ENCODE measurements at regions not wholly inside any gene's neighbourhood (a gene's known extent, or its start where the extent isn't known, plus 50 kb on each side); places are given as distances from the start of the nearest gene placed in this dataset.
"Not testable (repeated sequence)": the region's sequence is repeated elsewhere in the genome, so short reads cannot be mapped to it uniquely, and the experiment has no call there.

GRCh38 chr6:27854421-27854820 is 57.8 kb downstream of the OR2B2 start:
- FAIRE-seq (no peak), DNase-seq (no peak)
- H3K36me3 ChIP-seq (ENCODE audit: control insufficient read depth in 3 of 3, insufficient read depth in 2 of 3, low read depth in 1 of 3, low read length in 3 of 3) = no peaks in the 10 kb centered on the region
- no peaks in the 10 kb centered on the region for H3K9me3 ChIP-seq (ENCODE audit: control insufficient read depth in 2 of 2, insufficient read depth in 1 of 2, low read depth in 1 of 2, low read length in 1 of 2)
- no peak overlapping the region for H3K27ac ChIP-seq (ENCODE audit: low read depth in 1 of 3, low read length in 2 of 3)
- no peaks in the 10 kb centered on the region for H3K4me1 ChIP-seq (ENCODE audit: control insufficient read depth in 3 of 3, insufficient read depth in 2 of 3, low read depth in 1 of 3, low read length in 2 of 3)
- H3K27me3 ChIP-seq (ENCODE audit: control insufficient read depth in 3 of 3, insufficient read depth in 3 of 3, low read length in 3 of 3) = no peaks in the 10 kb centered on the region
- whole genome bisulfite sequencing, 3 donors = 76 to 92% (median 86%) methylated on average over 1 of the region's 1 CpG
- no peak overlapping the region for H3K4me3 ChIP-seq (ENCODE audit: low read depth in 1 of 3, low read length in 3 of 3)

GRCh38 chr6:27851440-27851839 is 60.8 kb downstream of the OR2B2 start:
- H3K4me3 ChIP-seq (ENCODE audit: low read depth in 1 of 3, low read length in 3 of 3) = no peak overlapping the region
- DNase-seq (no peak), FAIRE-seq (no peak)
- H3K27me3 ChIP-seq (ENCODE audit: control insufficient read depth in 3 of 3, insufficient read depth in 3 of 3, low read length in 3 of 3) = no peaks in the 10 kb centered on the region
- H3K27ac ChIP-seq (ENCODE audit: low read depth in 1 of 3, low read length in 2 of 3) = no peak overlapping the region
- H3K36me3 ChIP-seq (ENCODE audit: control insufficient read depth in 3 of 3, insufficient read depth in 2 of 3, low read depth in 1 of 3, low read length in 3 of 3) = no peaks in the 10 kb centered on the region
- no peaks in the 10 kb centered on the region for H3K9me3 ChIP-seq (ENCODE audit: control insufficient read depth in 2 of 2, insufficient read depth in 1 of 2, low read depth in 1 of 2, low read length in 1 of 2)
- H3K4me1 ChIP-seq (ENCODE audit: control insufficient read depth in 3 of 3, insufficient read depth in 2 of 3, low read depth in 1 of 3, low read length in 2 of 3) = no peaks in the 10 kb centered on the region

GRCh38 chr6:27849001-27849400 is 63.2 kb downstream of the OR2B2 start:
- not testable (repeated sequence) for FAIRE-seq; H3K9me3 ChIP-seq (ENCODE audit: control insufficient read depth in 2 of 2, insufficient read depth in 1 of 2, low read depth in 1 of 2, low read length in 1 of 2); DNase-seq; H3K27ac ChIP-seq (ENCODE audit: low read depth in 1 of 3, low read length in 2 of 3); H3K27me3 ChIP-seq (ENCODE audit: control insufficient read depth in 3 of 3, insufficient read depth in 3 of 3, low read length in 3 of 3); H3K36me3 ChIP-seq (ENCODE audit: control insufficient read depth in 3 of 3, insufficient read depth in 2 of 3, low read depth in 1 of 3, low read length in 3 of 3); H3K4me3 ChIP-seq (ENCODE audit: low read depth in 1 of 3, low read length in 3 of 3); H3K4me1 ChIP-seq (ENCODE audit: control insufficient read depth in 3 of 3, insufficient read depth in 2 of 3, low read depth in 1 of 3, low read length in 2 of 3)
- 97 to 98% (median 98%) methylated on average over 9 of the region's 9 CpGs for WGBS, 3 donors

- FAIRE-seq = no peak
- Histone ChIP-seq H3K27me3 (ENCODE audit: control insufficient read depth in 3 of 3, insufficient read depth in 3 of 3, low read length in 3 of 3) (no peaks in the 10 kb centered on the region), H3K9me3 (ENCODE audit: control insufficient read depth in 2 of 2, insufficient read depth in 1 of 2, low read depth in 1 of 2, low read length in 1 of 2) (no peaks in the 10 kb centered on the region), H3K4me3 (ENCODE audit: low read depth in 1 of 3, low read length in 3 of 3) (no peak overlapping the region), H3K4me1 (ENCODE audit: control insufficient read depth in 3 of 3, insufficient read depth in 2 of 3, low read depth in 1 of 3, low read length in 2 of 3) (no peaks in the 10 kb centered on the region), H3K36me3 (ENCODE audit: control insufficient read depth in 3 of 3, insufficient read depth in 2 of 3, low read depth in 1 of 3, low read length in 3 of 3) (no peaks in the 10 kb centered on the region), H3K27ac (ENCODE audit: low read depth in 1 of 3, low read length in 2 of 3) (no peak overlapping the region)
- 93 to 98% (median 95%) methylated on average over 3 of the region's 3 CpGs for WGBS, 3 donors
- no peak for DNase-seq
Observed at GRCh38 chr6:27847706-27848105, 64.5 kb downstream of the OR2B2 start.

- FAIRE-seq (no peak), DNase-seq (no peak)
- Histone ChIP-seq H3K27ac (ENCODE audit: low read depth in 1 of 3, low read length in 2 of 3) (no peak overlapping the region), H3K9me3 (ENCODE audit: control insufficient read depth in 2 of 2, insufficient read depth in 1 of 2, low read depth in 1 of 2, low read length in 1 of 2) (no peaks in the 10 kb centered on the region), H3K27me3 (ENCODE audit: control insufficient read depth in 3 of 3, insufficient read depth in 3 of 3, low read length in 3 of 3) (no peaks in the 10 kb centered on the region), H3K4me3 (ENCODE audit: low read depth in 1 of 3, low read length in 3 of 3) (no peak overlapping the region), H3K4me1 (ENCODE audit: control insufficient read depth in 3 of 3, insufficient read depth in 2 of 3, low read depth in 1 of 3, low read length in 2 of 3) (peaks cover 0 to 6% (median 2%) of the 10 kb centered on the region in 3 donors), H3K36me3 (ENCODE audit: control insufficient read depth in 3 of 3, insufficient read depth in 2 of 3, low read depth in 1 of 3, low read length in 3 of 3) (no peaks in the 10 kb centered on the region)
- WGBS, 3 donors = 98 to 99% (median 99%) methylated on average over 3 of the region's 3 CpGs
Observed at GRCh38 chr6:27840572-27840971, 71.6 kb downstream of the OR2B2 start.

GRCh38 chr6:27839626-27840475 is 72.3 kb downstream of the OR2B2 start:
- peaks cover 1 to 8% (median 2%) of the 10 kb centered on the region in 3 donors for H3K4me1 ChIP-seq (ENCODE audit: control insufficient read depth in 3 of 3, insufficient read depth in 2 of 3, low read depth in 1 of 3, low read length in 2 of 3)
- peak overlapping the region; percentile 48 to 99 (median 98) for H3K27ac ChIP-seq (ENCODE audit: low read depth in 1 of 3, low read length in 2 of 3)
- peak overlapping the region in 2 of 3 donors; percentile 55 to 83 for H3K4me3 ChIP-seq (ENCODE audit: low read depth in 1 of 3, low read length in 3 of 3)
- no peaks in the 10 kb centered on the region for H3K36me3 ChIP-seq (ENCODE audit: control insufficient read depth in 3 of 3, insufficient read depth in 2 of 3, low read depth in 1 of 3, low read length in 3 of 3)
- no peaks in the 10 kb centered on the region for H3K27me3 ChIP-seq (ENCODE audit: control insufficient read depth in 3 of 3, insufficient read depth in 3 of 3, low read length in 3 of 3)
- peak; percentile 70 to 78 for DNase-seq
- no peaks in the 10 kb centered on the region for H3K9me3 ChIP-seq (ENCODE audit: control insufficient read depth in 2 of 2, insufficient read depth in 1 of 2, low read depth in 1 of 2, low read length in 1 of 2)
- no peak for FAIRE-seq
- WGBS, 3 donors = 5 to 6% (median 6%) methylated on average over 12 of the region's 12 CpGs

- Histone ChIP-seq H3K27me3 (ENCODE audit: control insufficient read depth in 3 of 3, insufficient read depth in 3 of 3, low read length in 3 of 3) (no peaks in the 10 kb centered on the region), H3K36me3 (ENCODE audit: control insufficient read depth in 3 of 3, insufficient read depth in 2 of 3, low read depth in 1 of 3, low read length in 3 of 3) (peaks cover 0 to 2% (median 0%) of the 10 kb centered on the region in 3 donors), H3K9me3 (ENCODE audit: control insufficient read depth in 2 of 2, insufficient read depth in 1 of 2, low read depth in 1 of 2, low read length in 1 of 2) (no peaks in the 10 kb centered on the region), H3K27ac (ENCODE audit: low read depth in 1 of 3, low read length in 2 of 3) (peak overlapping the region; percentile 92 to 99 (median 98)), H3K4me3 (ENCODE audit: low read depth in 1 of 3, low read length in 3 of 3) (peak overlapping the region; percentile 44 to 83 (median 55)), H3K4me1 (ENCODE audit: control insufficient read depth in 3 of 3, insufficient read depth in 2 of 3, low read depth in 1 of 3, low read length in 2 of 3) (peaks cover 2 to 8% (median 3%) of the 10 kb centered on the region in 3 donors)
- 0 to 1% (median 0%) methylated on average over 31 of the region's 31 CpGs for WGBS, 3 donors
- DNase-seq (peak; percentile 51 to 75), FAIRE-seq (no peak)
Observed at GRCh38 chr6:27838945-27839625, 73.1 kb downstream of the OR2B2 start.

GRCh38 chr6:27838058-27838944 is 73.9 kb downstream of the OR2B2 start:
- Histone ChIP-seq H3K9me3 (ENCODE audit: control insufficient read depth in 2 of 2, insufficient read depth in 1 of 2, low read depth in 1 of 2, low read length in 1 of 2) (no peaks in the 10 kb centered on the region), H3K36me3 (ENCODE audit: control insufficient read depth in 3 of 3, insufficient read depth in 2 of 3, low read depth in 1 of 3, low read length in 3 of 3) (peaks cover 0 to 4% (median 0%) of the 10 kb centered on the region in 3 donors), H3K4me3 (ENCODE audit: low read depth in 1 of 3, low read length in 3 of 3) (peak overlapping the region; percentile 67 to 83 (median 83)), H3K4me1 (ENCODE audit: control insufficient read depth in 3 of 3, insufficient read depth in 2 of 3, low read depth in 1 of 3, low read length in 2 of 3) (peaks cover 2 to 8% (median 3%) of the 10 kb centered on the region in 3 donors), H3K27ac (ENCODE audit: low read depth in 1 of 3, low read length in 2 of 3) (peak overlapping the region; percentile 98 to 99 (median 99)), H3K27me3 (ENCODE audit: control insufficient read depth in 3 of 3, insufficient read depth in 3 of 3, low read length in 3 of 3) (no peaks in the 10 kb centered on the region)
- 0% methylated on average over 64 to 66 of the region's 66 CpGs for WGBS, 3 donors
- DNase-seq = peak; percentile 99
- FAIRE-seq = no peak

All from small intestine (tissue), 7 donors.